DMS 273 (cell line): ENCODE measurements at regions not wholly inside any gene's neighbourhood (a gene's known extent, or its start where the extent isn't known, plus 50 kb on each side); places are given as distances from the start of the nearest gene placed in this dataset.
"Not testable (repeated sequence)": the region's sequence is repeated elsewhere in the genome, so short reads cannot be mapped to it uniquely, and the experiment has no call there.

Source experiments
- DNase-seq: peaks from one replicate; lab custom pipeline; 2025; ENCODE audit not compliant: unreplicated experiment; lab: John Stamatoyannopoulos, UW

DNA sequence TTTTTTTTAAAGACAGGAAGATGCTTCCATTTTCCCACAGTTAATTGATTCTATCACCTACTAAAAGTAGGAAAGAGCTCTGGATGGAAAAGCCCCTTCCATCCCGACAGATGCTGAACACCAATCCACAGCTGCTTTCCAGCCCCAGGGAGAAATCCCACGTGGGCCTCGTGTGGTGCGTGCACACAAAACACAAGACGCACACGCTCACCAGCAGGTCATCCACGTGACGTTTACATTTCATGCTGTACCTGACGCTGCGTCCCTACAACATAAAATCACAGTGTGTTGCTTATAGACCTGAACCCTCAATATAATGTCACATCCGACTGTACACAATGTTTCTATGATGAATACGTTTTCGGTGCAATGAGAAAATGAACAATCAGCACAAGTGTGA lies 50.2 kb upstream of the DACT2 start:
- no peak for DNase-seq

DNA sequence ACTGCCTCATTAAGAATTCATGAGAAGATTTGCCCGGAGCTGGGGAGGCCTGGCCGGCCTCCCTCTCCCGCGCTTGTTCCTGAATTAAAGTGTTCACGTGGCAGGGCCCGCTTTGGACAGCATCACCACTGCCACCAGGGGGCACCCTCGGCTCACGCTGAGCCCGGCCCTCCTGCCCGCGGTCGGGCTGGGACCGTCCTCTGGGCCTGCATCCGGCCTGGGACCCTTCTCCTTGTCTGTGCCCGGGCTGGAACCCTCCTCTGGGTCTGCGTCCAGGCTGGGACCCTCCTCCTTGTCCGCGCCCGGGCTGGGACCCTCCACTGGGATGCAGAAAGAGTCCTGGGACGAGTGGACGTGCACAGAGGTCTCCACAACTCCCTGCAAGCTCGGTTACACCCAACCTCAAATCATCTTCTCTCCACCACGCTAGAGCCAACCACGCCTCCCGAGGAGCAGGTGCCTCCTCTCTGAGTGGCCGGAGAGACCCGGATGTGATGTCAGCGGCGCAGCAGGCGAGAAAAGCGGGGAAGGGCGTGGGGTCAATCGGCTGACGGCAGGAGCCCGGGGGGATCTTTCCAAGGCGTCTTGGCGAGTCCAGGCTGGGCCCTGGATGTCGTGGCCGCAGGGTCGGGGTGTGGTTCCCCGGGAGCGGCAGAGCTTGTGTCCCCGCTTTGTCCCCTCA lies 50.9 kb upstream of the DACT2 start:
- peak; percentile 85 for DNase-seq

DNA sequence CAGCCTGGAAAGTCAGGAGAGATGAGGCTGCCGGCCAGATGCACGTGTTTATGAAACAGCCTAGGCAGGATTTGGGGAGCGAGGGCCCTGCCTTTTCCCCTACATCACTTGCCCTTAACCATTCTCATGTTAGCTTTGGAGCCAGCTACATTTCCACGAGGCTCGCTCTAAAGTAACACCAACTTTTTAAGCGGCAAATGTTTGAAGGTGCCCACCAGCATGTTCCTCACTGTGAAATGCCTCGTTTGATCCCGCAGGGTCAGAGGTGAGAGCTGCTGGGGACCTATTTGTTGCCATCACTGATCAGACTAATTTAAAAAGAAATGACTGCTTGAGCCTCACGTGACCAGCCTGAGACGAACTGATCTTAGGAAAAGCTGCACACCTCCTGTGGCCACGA lies 51.6 kb upstream of the DACT2 start:
- DNase-seq = no peak

DNA sequence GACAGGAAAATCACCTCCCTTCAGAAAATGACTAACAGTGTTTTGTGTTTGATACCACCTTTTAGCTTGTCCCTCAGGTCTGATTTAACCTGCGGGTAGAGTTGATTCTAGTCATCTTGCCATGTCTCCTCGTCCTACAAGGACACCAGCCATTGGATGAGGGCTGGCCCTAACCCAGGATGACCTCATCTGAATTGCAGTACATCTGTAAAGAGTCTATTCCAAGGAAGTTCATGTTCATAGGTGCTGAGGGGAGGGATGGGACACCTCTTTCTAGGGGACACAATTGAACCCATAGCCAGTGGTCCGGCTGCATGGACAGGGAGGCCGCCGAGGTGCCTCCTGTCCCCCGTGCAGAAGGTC lies 52.0 kb upstream of the DACT2 start:
- no peak for DNase-seq

DNA sequence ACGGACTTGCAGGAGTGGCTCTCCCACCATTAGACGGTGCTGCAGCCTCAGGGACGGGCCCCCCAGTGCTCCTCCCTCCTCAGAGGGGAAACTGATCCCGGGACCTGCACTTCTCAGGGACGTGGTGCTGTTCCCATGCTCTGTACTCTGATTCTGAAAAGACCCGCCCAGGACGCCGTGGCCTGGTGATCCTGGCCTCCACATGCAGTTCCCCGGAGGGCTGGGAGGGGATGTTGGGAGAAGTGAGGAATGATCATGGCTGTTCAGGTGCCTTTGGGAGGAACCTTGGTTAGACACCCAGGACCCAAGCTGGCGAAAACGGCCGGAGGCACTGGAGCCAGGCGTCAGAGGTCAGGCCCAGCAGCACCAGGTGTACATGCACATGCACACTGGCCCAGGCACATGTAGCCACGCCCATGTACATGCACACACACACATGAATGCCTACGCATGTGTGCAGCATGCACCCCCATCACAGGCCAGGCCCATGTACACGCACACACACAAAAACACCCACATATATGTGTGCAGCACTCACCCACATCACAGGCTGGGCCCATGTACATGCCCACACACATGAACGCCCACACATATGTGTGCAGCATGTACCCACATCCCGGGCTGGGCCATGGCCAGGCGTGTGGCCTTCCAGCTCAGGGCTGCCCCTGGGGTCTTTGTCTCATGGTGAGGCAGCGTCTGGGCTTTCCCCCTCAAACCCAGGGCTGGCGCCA lies 52.6 kb upstream of the DACT2 start:
- DNase-seq = no peak

DNA sequence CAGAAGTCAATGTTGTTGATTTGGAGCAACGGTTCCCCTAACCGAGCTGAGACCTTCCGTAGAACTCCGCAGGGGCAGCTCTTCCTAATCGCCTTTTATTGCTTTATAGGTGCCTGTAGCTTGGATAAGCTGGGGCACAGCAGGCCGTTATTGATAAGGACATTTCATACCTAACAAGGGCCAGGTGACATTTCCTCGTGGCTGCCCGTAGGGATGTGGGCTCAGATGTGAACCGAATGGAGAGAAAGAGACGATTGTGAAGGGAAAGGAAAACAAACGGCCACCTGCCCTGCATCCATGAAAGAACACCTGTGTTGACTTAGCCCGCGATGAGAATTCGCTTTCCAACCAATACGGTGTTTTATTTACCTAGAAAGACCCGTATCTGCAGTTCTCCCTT lies 53.3 kb upstream of the DACT2 start:
- no peak for DNase-seq

- DNase-seq = no peak
Measured at GRCh38 chr6:168373389-168373788, 53.8 kb upstream of the DACT2 start.

- DNase-seq = no peak
Measured at GRCh38 chr6:168374051-168374502, 54.5 kb upstream of the DACT2 start.

DNA sequence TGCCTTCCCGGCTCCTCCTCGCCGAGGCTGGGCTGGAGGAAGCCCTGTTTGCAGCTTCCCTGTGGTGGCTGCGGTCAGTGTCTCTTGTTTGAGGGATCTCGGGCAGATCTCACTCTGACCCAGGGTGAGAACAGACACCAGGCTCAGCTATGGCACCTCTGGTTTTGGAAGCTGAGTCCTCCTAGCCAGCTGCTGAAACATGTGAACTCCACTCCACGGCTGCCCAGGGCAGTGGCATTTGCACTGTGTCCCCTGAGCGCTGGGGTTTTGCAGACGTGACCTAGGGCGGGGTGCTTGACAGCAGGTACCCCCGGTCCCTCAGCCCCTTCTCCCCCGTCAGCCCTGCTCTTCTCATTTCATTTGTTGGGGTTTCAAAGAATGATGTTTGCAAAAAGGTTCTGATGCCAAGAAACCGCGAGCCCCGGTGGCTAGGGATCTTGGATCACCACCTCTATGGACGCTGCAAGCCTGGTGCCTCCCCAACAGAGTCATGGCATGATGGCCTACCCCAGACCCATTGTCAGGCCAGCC lies 55.0 kb upstream of the DACT2 start:
- DNase-seq = no peak

DNA sequence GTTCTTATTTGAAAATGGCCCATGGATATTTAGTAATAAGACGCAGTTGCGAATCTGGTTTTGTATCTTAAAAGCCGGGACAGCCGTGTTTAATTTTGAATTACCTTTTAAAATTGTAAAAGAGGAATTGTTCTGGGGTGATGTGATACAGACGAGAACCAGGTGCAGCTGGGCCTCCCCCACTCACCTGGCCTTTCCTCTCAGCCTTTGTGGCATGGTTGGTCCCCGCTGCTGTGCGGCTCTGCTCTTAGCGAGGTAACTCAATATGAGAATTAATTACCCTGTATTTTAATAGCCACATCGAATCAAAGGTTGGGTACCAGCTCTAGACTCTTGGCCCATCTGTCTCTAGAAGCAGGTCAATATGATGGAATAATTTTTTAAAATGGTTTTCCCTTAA lies 56.5 kb upstream of the DACT2 start:
- DNase-seq = no peak

GRCh38 chr6:168376811-168377483 lies 57.4 kb upstream of the DACT2 start:
- DNase-seq = no peak

- no peak for DNase-seq
Measured at GRCh38 chr6:168377484-168377855, 57.9 kb upstream of the DACT2 start.

- DNase-seq = no peak
Measured at GRCh38 chr6:168377856-168378832, 58.6 kb upstream of the DACT2 start.

DNA sequence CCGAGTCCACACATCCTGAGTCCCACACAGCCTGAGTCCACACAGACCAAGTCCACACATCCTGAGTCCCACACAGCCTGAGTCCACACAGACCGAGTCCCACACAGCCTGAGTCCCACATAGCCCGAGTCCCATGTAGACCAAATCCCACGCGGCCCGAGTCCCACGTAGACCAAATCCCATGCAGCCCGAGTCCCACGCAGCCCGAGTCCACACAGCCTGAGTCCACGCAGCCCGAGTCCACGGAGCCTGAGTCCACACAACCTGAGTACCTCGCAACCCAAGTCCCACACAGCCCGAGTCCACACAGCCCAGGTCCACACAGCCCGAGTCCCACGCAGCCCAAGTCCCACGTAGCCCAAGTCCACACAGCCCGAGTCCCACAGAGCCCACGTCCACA lies 60.0 kb upstream of the DACT2 start:
- not testable (repeated sequence) for DNase-seq

GRCh38 chr6:168380166-168380955 lies 60.6 kb upstream of the SMOC2 start:
- not testable (repeated sequence) for DNase-seq

DNA sequence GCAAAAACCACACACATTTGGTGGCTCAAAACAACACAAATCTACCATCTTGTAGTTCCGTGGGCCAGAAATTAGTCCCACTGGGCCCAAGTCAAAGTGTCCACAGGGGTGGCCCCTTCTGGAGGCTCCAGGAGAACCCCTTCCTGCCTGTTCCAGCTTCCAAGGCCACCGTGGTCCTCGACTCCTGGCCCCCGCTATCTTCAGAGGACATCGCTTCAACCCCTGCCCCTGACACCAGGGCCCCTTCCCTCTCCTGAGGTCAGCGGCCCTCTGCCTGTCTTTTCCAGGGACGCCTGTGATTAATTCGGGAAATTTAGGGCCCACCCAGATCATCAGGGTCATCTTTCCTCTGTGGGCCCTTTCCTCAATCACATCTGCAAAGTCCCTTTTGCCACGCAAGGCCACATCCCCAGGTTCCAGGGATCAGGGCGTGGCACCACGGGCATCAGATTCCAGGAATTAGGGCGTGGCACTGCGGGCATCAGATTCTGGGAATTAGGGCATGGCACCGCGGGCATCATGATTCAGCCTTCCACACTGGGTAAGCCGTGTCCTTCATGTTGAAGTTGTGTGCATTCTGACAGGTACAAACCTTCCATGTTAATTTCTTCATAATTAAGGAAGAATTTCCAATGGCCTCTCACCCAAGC lies 59.9 kb upstream of the SMOC2 start:
- DNase-seq = no peak

DNA sequence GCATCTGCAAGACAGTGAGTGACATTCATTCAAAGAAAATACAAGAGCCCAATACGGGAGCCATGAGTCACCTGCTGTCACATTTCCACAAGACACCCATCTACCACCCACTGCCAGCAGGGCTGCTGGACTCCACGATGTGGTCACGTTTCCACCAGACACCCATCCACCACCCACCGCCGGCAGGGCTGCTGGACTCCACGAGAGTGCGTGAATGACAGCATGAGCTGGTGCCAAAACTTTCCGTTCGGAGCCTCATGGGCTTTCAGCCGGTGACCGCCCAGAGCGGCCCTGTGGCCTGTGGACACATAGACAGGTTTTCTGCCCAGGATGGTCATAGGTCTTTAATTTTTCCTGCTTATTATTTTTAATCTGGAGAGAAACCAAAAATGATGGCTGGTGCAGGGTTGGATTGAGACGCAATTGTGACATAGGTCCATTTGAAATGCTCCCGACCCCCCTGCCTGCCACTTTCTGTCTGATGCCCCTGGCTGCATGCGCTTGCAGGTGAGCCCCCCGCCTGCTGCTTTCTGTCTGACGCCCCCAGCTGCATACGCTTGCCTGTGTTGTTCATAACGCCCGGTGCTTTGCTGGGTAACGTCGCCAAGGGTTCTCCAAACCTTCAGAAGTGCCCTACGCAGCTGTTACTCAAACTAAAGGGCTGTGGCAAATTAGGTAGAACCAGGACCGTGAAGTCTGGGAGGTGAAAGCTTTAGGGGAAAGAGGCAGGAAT lies 59.1 kb upstream of the SMOC2 start:
- DNase-seq = no peak

DNA sequence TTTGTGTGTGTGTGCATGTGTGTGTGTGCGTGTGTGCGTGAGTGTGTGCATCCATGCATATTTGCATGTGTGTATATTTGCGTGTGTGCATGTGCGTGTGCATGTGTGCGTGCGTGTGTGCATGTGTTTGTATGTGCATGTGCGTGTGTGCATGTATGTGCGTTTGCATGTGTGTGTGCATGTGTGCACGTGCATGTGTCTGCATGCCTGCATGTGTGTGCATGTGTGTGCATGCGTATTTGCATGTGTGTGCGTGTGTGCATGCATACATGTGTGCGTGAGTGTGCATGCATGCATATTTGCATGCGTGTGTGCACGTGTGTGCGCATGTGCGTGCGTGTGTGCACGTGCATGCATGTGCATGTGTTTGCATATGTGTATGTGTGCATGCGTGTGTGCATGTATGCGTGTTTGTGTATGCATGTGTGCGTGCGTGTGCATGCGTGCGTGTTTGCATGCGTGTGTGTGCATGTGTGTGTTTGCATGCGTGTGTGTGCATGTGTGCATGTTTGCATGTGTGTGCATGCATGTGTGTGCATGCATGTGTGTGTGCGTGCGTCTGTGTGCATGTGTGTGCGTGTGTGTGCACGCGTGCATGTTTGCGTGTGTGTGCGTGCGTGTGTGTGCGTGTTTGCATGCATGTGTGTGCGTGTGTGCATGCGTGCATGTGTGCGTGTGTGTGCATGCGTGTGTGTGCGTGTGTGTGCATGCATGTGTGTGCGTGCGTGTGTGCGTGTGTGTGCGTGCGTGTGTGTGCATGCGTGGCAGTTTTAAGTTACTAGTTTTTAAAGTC lies 57.7 kb upstream of the SMOC2 start:
- no peak for DNase-seq
